ENCODE measurements at regions not wholly inside any gene's neighbourhood (a gene's known extent, or its start where the extent isn't known, plus 50 kb on each side); places are given as distances from the start of the nearest gene placed in this dataset.

DNA sequence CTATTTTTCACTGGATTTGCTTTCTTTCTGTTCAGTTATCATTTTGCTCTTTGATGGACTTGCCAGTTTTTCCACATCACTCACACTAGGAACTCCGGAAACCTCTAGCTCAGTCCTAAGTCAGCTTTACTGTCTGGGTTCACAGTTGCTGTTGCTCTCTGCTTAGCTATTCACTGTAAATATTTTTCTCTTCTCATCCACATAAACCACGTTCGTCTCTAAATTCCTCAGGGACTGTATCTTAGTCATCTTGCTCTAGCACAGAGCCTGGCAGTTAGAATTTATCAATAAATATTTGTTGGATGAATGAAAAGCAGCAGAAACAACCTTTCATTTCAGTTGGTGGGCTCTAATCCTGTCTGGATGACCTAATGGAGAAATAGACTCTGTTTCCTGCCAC lies 119.4 kb upstream of the DMD start:
- TF ChIP-seq EZH2 (IDR thresholded peaks at IDR 0.05; ENCODE audit: low read depth) = no peak
- TF ChIP-seq, protein P1, sequence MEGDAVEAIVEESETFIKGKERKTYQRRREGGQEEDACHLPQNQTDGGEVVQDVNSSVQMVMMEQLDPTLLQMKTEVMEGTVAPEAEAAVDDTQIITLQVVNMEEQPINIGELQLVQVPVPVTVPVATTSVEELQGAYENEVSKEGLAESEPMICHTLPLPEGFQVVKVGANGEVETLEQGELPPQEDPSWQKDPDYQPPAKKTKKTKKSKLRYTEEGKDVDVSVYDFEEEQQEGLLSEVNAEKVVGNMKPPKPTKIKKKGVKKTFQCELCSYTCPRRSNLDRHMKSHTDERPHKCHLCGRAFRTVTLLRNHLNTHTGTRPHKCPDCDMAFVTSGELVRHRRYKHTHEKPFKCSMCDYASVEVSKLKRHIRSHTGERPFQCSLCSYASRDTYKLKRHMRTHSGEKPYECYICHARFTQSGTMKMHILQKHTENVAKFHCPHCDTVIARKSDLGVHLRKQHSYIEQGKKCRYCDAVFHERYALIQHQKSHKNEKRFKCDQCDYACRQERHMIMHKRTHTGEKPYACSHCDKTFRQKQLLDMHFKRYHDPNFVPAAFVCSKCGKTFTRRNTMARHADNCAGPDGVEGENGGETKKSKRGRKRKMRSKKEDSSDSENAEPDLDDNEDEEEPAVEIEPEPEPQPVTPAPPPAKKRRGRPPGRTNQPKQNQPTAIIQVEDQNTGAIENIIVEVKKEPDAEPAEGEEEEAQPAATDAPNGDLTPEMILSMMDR (conservative IDR thresholded peaks at IDR 0.05) = no peak

DNA sequence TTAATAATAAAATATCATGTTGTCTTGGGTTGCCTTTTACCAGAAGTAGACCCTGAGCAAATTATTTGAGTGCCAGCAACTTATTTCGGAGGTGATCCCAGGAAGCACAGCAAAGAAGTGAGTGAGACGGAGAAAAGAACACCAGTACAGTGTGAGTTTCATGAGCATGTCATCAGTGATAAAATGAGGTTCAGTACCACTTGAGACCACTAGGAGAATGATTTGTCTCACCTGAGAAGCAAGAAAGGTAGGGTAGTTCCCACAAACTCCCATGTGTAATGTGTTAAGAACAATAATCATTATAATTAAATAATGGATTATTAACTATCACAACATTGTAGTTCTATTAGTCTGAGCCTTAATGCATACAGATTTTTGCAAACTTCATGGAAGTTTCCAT lies 112.8 kb upstream of the DMD start:
- Histone ChIP-seq H3K36me3 (ENCODE audit: low read depth) (no peaks in the 10 kb centered on the region), H2AFZ (no peak overlapping the region), H3K9me3 (ENCODE audit: insufficient read depth, low read depth) (no peaks in the 10 kb centered on the region), H3K79me2 (ENCODE audit: low read depth) (no peaks in the 10 kb centered on the region), H3K27ac (no peak overlapping the region), H3F3A (ENCODE audit: insufficient read depth, low read depth) (no peaks in the 10 kb centered on the region), H3K4me1 (replicated peaks; ENCODE audit: insufficient read depth) (no peaks in the 10 kb centered on the region), H3K27me3 (ENCODE audit: insufficient read depth, low read depth) (no peaks in the 10 kb centered on the region), H4K20me1 (ENCODE audit: insufficient read depth) (no peaks in the 10 kb centered on the region), H3K4me2 (no peak overlapping the region), H3K4me3 (no peak overlapping the region), H3K9me2 (ENCODE audit: insufficient read depth) (no peaks in the 10 kb centered on the region)
- no peak for DNase-seq
- intact Hi-C loops (cut with micrococcal nuclease; ENCODE audit: unreplicated experiment) = no loop called here
- TF ChIP-seq EZH2 (IDR thresholded peaks at IDR 0.05; ENCODE audit: low read depth) = no peak
- TF ChIP-seq, protein P1 (conservative IDR thresholded peaks at IDR 0.05) = 0 out of 2 replicates have a peak, but pooled peaks have one; percentile 27
- POLR2A ChIA-PET (ENCODE audit: unreplicated experiment) = no interaction called here
- BruUV-seq (replicated peaks) = no TSS peak
- CTCF ChIA-PET = no interaction called here

More for the DNA sequence above, 119.4 kb upstream of the DMD start:
- DNase-seq = no peak
- BruUV-seq (replicated peaks) = no TSS peak
- Histone ChIP-seq H3K4me1 (replicated peaks; ENCODE audit: insufficient read depth) (no peaks in the 10 kb centered on the region), H3K79me2 (ENCODE audit: low read depth) (no peaks in the 10 kb centered on the region), H3K36me3 (ENCODE audit: low read depth) (no peaks in the 10 kb centered on the region), H3K9me2 (ENCODE audit: insufficient read depth) (no peaks in the 10 kb centered on the region), H2AFZ (no peak overlapping the region), H3K9me3 (ENCODE audit: insufficient read depth, low read depth) (no peaks in the 10 kb centered on the region), H3K27me3 (ENCODE audit: insufficient read depth, low read depth) (no peaks in the 10 kb centered on the region), H3K4me3 (no peak overlapping the region), H3K27ac (no peak overlapping the region), H3F3A (ENCODE audit: insufficient read depth, low read depth) (no peaks in the 10 kb centered on the region), H3K4me2 (no peak overlapping the region), H4K20me1 (ENCODE audit: insufficient read depth) (no peaks in the 10 kb centered on the region)
- intact Hi-C loops (cut with micrococcal nuclease; ENCODE audit: unreplicated experiment) = no loop called here
- CTCF ChIA-PET = no interaction called here
- POLR2A ChIA-PET (ENCODE audit: unreplicated experiment) = no interaction called here

DNA sequence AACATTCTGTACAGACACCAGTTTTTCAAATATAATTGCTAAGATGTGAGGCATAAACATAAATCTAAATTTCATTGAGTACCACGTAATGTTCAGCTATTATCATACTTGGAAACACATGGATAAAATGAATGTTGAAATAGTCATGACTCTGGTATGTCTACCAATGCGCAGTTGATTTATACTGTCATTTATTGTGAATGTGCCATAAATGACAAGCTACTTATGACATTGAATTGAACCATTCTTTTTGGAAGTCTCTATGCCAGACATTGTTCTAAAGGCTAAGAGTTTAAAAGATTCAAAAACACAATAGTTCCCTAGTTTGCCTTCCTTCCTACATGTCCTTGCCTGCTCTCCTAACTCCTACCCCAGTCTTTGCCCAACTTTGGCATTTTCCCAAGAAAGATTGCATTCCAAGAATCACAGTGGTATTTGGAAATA lies 96.6 kb upstream of the DMD start:
- no peaks in the 10 kb centered on the region for H3K4me1 ChIP-seq (replicated peaks; ENCODE audit: insufficient read depth)
- no TSS peak for BruUV-seq (replicated peaks)
- no peak overlapping the region for H3K27ac ChIP-seq
- no peaks in the 10 kb centered on the region for H3K79me2 ChIP-seq (ENCODE audit: low read depth)
- H4K20me1 ChIP-seq (ENCODE audit: insufficient read depth) = no peaks in the 10 kb centered on the region
- H3K4me3 ChIP-seq = no peak overlapping the region
- H3K36me3 ChIP-seq (ENCODE audit: low read depth) = no peaks in the 10 kb centered on the region
- no peak for TF ChIP-seq EZH2 (IDR thresholded peaks at IDR 0.05; ENCODE audit: low read depth)
- TF ChIP-seq, protein P1 (conservative IDR thresholded peaks at IDR 0.05) = no peak
- H3K9me2 ChIP-seq (ENCODE audit: insufficient read depth) = no peaks in the 10 kb centered on the region
- no peaks in the 10 kb centered on the region for H3F3A ChIP-seq (ENCODE audit: insufficient read depth, low read depth)
- no peak for DNase-seq
- intact Hi-C loops (cut with micrococcal nuclease; ENCODE audit: unreplicated experiment) = no loop called here
- no peak overlapping the region for H3K4me2 ChIP-seq
- POLR2A ChIA-PET (ENCODE audit: unreplicated experiment) = no interaction called here
- CTCF ChIA-PET = no interaction called here
- H3K9me3 ChIP-seq (ENCODE audit: insufficient read depth, low read depth) = no peaks in the 10 kb centered on the region
- H2AFZ ChIP-seq = no peak overlapping the region
- H3K27me3 ChIP-seq (ENCODE audit: insufficient read depth, low read depth) = no peaks in the 10 kb centered on the region
